Middle frontal gyrus (tissue), 1 donor: ENCODE measurements at regions not wholly inside any gene's neighbourhood (a gene's known extent, or its start where the extent isn't known, plus 50 kb on each side); places are given as distances from the start of the nearest gene placed in this dataset.

ENCODE experiments used
- DNase-seq: peaks from one replicate; pipeline ENCODE4 v3.0.0-alpha.2; 2015; ENCODE audit warnings: low spot score; ENCODE audit errors: extremely low spot score

GRCh38 chr5:66467564-66467963 is 128.6 kb upstream of the MAST4 start:
- no peak for DNase-seq

- DNase-seq, result no peak
These were observed 126.5 kb upstream of the MAST4 start for GRCh38 chr5:66469684-66470083.

- no peak for DNase-seq
These were observed 124.2 kb upstream of the MAST4 start for GRCh38 chr5:66472010-66472409.

GRCh38 chr5:66475731-66476130 is 120.5 kb upstream of the MAST4 start:
- no peak for DNase-seq

GRCh38 chr5:66477596-66477995 is 118.6 kb upstream of the MAST4 start:
- DNase-seq, result no peak

DNA sequence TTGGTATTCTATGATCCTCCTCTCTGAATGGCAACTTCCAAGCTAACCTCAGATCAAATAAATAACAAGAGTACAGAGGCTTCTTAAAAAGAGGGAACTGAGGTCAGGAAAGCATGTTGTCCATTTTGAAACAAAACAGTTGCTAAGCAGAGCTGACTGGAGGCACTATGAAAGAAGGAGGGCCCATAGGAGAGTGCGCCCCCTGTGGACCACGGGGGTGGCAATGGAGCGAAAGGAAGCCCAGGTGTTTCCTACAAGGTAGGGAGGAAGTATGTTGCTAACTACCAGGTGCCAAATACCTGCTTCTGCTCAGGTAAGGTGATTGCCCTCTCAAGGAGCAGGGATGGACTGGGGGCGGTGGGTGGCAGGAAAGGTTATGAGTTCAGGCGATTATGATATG is 101.8 kb upstream of the MAST4 start:
- DNase-seq, result no peak

DNA sequence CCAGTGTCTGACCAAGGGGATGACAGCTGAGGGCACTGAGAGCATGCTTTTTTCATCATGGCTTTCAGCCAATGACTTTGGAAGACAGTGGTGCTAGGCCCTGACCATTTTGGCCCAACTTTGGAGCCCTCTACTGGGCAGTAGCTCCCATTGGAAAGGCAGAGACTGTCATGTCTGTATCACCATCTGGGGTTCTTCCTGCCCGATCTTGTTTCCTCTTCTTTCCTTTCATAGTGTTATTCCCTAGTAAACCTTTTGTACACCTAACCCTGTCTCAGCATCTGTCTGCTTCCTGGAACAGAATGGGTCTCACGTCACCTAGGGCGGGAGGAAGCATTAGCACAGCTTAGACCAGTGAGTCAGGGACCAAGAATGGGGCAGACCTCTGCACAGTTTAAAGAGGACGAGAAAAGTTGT is 97.4 kb upstream of the MAST4 start:
- DNase-seq, result no peak

DNA sequence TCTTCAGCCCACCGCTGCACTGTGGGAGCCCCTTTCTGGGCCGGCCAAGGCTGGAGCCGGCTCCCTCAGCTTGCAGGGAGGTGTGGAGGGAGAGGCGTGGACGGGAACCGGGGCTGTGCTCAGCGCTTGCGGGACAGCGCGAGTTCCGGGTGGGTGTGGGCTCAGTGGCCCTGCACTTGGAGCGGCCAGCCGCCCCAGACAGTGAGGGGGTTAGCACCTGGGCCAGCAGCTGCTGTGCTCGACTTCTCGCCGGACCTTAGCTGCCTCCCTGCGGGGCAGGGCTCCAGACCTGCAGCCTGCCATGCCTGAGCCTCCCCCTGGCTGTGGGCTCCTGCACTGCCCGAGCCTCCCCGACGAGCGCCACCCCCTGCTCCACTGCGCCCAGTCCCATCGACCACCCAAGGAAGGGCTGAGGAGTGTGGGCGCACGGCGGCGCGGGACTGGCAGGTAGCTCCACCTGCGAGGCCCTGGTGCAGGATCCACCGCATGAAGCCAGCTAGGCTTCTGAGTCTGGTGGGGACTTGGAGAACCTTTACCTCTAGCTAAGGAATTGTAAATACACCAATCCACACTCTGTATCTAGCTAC is 92.9 kb upstream of the MAST4 start:
- no peak for DNase-seq

- no peak for DNase-seq
These were observed 89.1 kb upstream of the MAST4 start for GRCh38 chr5:66507106-66507505.

DNA sequence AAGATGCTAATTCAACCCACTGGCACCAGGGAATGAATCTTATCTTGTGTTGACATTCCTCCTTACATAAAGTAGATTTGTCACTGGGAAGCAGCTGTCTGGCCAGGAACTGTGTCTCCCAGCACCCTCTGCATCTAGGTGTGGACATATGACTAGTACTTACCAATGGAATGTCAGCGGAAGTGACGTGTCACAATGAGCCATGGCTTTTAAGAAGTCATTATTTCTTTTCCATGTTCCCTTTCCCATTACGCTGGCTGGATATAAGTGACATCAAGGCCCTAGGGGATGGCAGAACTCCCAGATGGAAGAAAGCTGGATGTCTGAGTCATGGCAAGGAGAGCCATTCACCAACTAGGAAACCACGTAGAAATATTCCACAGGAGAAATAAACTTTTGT is 84.7 kb upstream of the MAST4 start:
- no peak for DNase-seq

DNA sequence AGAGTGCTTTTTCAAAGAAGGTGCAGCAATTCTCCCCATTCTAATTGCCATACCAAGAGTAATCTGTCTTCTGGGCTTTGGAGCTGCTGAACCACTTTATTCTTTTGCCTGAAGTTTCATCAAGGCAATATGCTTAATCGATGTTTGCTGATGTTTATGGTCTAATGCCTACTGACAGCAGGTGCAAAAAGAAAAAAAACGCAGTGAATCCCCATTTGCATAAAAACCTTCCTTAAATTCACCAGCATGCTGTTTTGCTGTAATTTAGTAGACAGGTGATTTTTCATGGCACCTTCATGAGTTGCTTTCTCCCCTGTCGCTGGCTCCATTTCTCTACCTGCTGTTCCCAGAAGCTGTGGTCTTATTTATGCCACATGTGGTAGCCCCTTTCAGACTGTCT is 83.1 kb upstream of the MAST4 start:
- no peak for DNase-seq

- no peak for DNase-seq
These were observed 81.0 kb upstream of the MAST4 start for GRCh38 chr5:66515209-66515608.

DNA sequence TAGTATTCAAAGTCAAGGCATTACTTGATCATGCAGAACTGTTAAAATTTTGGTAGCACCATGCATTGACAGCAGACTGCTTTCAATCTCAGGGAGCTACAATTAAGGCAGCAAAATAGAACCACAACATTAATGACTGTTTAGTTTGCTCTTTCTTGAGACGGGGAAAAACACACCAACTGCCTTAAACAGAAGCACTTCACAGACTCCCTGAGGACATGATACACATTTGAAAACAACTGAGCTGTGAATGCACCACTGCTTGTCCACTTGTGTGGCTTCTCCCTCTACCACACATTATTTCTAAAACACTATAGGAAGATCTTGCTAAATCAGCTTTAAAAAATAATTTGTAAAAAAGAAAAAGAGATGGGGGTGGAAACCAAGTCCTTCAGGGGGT is 79.6 kb upstream of the MAST4 start:
- DNase-seq, result no peak

DNA sequence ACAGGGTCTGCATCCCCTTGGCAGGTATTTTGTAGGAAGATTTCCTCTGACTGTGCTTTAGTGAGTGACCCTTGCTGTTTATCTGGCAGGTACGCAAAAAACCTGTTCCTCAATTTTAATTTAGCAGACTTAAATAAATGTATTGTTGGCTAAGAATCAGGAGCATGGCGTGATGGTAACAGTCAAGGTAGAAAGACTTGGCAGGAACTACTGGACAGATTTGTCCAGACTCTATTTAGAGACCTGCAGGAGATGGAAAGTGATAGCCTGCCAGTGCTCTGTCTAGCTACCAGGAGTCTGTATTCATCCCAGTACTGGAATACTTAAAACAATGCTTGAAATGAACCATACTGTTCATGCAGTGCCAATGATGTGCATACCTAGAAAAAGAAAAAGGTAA is 78.8 kb upstream of the MAST4 start:
- no peak for DNase-seq

DNA sequence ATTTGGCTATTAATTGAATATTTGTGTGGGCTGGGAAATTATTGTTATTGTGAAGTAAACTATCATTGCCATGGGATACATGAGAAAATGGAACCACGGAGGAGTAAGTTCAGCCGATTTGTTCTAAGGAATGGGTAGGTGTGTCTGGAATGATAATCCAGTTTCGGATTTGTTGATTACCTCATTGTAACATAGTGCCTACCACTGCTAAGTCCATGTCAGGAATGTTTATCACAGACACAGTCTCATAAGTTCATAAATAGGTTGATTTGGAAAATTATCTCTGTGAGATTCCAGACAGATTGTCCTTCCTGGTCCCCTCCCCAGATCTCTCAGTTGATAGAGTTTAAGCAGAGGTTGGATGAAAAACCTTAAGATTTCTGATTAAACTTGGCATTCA is 78.1 kb upstream of the MAST4 start:
- no peak for DNase-seq

DNA sequence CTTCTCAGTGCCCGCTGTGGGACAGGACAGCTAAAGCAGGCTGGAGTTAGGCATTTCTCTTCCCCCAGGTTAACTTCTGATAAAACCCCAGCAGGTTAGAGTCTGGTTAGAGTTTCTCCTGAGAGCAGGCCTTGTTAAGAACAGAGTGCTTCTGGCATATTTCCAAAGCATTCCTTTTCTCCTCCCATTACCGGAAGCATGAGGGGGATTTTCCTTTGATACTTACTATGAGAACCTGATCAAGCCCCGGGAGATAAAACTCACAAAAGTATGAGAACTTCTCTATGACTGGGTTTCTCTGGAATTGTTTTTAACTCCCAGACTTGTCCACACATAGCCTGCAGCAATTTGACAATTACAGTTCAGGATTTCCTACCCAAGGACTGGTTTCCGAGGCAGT is 77.4 kb upstream of the MAST4 start:
- DNase-seq, result no peak

DNA sequence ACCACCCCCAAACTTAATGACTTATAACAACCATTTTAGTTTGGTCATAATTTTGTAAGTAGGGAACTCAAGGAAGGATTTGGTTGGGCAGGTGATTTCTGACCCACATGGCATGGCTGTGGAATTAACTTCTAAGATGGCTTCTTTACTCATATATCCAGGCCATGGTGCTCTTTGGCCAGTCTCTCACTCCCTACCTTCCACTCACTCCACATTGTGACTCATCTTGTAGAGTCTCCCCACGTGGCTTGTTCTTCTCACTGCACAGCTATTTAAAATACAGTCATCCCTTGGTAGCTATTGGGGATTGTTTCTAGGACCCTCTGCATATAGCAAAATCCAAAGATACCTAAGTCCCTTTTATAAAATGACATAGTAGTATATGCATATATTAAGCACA is 76.6 kb upstream of the MAST4 start:
- DNase-seq, result no peak

GRCh38 chr5:66520854-66521253 is 75.3 kb upstream of the MAST4 start:
- no peak for DNase-seq

GRCh38 chr5:66527478-66528035 is 68.6 kb upstream of the MAST4 start:
- no peak for DNase-seq

DNA sequence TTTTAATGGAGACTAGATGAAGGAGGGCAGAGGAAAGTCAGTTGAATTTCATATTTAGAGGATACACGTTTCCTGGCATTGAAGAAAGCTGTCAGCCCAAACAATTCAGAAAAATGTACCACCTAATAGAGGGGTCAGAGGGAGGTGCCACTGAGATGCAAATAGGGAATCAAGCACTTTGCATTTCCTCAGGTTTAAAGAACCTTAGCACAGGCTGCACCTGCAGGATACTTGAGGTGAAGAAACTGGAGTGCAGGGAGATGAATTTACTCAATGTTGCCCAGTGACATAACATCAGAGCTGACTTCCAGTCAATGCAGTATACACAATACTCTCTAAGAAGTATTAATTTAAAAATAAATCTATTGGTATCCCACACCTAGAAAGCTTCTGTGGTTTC is 67.0 kb upstream of the MAST4 start:
- no peak for DNase-seq

DNA sequence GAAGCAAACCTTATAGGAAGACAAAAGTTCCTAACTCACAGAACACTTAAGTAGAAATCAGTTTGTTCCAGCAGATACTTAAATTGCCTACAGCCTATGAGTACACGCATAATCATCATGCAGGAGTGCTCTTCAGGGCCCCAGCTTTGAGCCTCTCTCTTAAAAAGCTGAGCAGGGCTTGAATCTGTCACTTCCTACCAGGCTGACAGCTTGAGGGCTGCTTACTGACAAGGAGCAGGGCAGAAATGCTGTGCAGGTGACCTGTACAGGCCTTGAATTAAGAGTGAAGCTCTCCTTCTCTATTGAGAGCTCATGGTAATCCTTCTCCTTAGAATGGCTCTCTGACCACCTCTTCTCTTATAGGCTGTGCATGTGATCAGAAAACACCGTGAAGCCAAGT is 66.5 kb upstream of the MAST4 start:
- DNase-seq, result no peak

- DNase-seq, result no peak
These were observed 58.1 kb upstream of the MAST4 start for GRCh38 chr5:66538126-66538525.

- no peak for DNase-seq
These were observed 57.7 kb upstream of the MAST4 start for GRCh38 chr5:66538531-66538930.

DNA sequence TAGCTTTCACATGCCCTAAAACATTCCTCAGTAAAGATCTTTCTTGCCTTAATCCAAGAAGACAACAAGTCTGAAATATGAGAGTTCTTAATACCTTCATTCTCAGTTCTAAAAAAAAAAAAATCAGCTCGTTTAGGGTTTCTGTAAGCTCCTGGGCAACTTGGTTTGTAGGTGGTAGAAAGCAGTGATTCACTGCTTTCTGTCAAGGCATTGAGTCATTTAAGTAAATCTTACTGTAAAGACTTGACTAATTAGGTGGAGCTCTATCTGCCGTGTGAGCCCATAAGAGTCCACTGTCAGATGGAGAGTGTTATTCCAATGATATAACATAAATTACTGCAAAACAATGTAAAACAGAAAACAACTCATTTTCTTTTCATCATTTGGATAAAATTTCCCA is 56.1 kb upstream of the MAST4 start:
- no peak for DNase-seq
